GM18508 (cell line): ENCODE measurements at regions not wholly inside any gene's neighbourhood (a gene's known extent, or its start where the extent isn't known, plus 50 kb on each side); places are given as distances from the start of the nearest gene placed in this dataset.

Experiments
- ATAC-seq: cut with Tn5 transposase; IDR thresholded peaks from one replicate; pipeline ENCODE4 v1.9.1; 2021; ENCODE audit warnings: moderate number of reproducible peaks; ENCODE audit not compliant: insufficient read depth, unreplicated experiment

DNA sequence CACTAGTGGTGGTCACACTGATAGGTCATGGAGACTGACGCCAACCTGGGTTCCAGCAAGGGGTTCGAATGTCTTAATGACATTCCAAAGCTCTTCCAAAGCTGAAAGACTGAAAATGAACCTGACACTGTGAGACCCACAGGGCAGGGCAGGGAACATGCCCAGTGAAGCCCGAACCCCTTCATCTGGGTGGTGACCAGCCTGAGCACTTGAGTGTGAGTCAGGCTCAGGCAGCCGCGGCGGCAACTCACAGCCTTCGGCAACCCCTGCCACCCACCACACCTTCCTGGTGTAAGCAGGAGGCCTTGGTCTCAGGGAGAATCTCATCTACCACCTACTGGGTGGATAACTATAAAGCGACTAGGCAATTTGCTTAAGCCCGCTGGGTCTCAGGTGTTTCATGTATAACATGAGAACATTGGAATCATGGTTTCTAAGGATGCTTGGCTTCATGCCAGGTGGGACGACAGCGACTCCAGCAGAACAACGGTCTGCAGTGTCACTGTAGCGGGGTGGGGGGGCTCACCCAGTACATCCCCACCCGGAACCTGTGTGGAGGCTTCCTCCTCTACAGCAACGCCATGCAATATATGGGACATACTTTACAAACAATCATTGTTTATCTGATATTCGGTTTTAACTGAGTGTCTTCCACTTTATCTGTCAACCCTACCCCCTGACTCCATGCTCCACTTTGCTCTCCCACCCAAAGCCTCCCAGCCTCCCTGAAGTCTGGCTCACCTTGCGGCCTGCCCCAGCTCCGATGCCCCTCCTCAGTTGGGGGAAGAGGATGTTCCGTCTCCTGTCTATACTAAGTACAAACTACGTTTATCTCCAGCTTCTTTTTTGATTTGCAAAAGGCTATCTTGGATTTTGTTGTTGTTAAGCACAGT lies 125.0 kb upstream of the MEF2A start:
- ATAC-seq, result no peak

DNA sequence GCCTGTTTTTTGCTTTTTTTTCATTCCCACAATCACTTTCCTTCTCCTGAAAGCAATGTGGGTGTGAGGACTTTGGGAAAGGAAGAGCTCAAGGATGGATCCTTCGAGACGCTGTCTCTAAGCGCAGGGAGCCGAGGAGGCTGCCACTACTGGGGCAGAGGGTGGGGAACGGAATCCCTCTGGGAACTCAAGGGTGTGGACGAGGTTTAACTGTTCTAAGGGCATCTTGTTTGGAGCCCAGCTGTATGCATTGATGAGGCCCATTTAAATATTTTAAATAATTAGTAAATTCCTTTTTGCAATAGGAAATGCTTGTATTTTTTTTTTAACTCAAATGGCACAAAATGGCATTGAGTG lies 124.4 kb upstream of the MEF2A start:
- no peak for ATAC-seq

DNA sequence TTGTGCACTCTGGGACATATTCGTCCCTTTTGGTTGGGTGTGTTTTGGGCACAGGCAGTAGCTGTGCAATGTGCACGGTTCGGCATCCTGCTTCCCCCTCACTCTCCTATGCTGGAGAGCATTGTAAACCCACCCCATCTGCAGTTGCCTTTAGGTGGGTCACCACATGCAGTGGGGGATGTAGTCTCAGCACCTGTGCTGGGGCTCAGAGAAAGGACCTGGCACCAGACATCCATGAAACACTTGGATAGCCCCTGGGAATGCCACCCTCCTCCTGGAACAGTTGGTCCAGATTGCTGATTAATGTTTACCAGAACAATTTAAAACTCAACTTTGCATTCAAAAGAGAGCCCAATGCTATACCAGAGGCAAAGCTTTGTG lies 123.9 kb upstream of the MEF2A start:
- no peak for ATAC-seq

DNA sequence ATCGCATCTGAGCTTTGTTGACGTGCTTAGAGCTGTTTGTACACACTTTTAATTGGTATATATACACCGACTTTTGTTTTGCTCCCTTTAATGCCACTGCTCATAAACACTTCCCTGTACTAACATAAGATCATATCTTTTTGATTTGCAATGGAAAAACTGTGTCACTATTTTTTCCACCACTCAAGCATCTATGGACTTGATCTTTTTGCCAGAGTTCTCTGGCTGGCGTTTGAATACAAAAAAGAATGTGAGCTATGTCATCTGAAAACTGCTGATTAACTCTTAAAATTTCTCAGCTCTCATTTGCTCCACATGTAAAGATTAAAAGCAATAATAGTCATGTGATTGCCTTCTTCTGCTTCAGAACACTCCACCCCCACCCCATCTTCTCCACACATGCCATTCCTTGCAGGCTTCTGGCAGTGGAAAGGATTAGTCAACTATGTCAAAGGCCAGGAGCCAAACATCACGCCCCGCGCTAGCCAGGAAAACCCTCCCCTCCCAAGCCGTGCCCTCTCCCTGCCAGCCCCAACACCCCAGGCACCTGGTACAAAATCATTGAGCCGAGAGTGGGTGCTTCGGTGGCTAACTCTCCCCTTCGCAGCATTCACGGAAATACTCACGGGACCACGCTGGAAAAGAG lies 123.4 kb upstream of the MEF2A start:
- ATAC-seq, result no peak

DNA sequence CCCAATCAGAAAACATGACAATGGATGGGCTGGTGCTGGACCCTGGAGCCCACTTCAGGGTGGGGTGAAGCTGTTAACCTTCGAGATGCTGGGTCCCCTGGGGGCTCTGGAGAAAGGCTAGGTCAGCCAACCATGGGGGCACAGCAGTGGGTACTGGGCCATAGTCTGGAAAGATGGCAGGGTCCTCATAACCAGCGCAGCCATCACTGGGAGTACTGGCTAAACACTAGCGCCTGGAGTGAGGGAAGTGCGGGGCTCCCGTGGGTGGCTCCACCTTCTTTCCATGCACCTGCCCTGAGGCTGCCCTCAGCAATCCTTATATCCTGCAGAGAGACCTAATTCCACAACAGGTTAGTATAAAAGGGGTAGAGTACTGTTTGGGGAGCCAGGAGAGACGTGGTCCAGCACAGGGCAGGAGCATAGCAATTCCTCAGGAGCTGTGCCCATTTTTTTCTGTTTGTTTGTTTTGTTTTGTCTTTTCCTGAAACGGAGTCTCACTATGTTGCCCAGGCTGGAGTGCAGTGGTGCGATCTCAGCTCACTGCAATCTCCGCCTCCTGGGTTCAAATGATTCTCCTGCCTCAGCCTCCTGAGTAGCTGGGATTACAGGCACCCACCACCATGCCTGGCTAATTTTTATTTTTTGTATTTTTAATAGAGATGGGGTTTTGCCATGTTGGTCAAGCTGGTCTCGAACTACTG lies 122.6 kb upstream of the MEF2A start:
- no peak for ATAC-seq

DNA sequence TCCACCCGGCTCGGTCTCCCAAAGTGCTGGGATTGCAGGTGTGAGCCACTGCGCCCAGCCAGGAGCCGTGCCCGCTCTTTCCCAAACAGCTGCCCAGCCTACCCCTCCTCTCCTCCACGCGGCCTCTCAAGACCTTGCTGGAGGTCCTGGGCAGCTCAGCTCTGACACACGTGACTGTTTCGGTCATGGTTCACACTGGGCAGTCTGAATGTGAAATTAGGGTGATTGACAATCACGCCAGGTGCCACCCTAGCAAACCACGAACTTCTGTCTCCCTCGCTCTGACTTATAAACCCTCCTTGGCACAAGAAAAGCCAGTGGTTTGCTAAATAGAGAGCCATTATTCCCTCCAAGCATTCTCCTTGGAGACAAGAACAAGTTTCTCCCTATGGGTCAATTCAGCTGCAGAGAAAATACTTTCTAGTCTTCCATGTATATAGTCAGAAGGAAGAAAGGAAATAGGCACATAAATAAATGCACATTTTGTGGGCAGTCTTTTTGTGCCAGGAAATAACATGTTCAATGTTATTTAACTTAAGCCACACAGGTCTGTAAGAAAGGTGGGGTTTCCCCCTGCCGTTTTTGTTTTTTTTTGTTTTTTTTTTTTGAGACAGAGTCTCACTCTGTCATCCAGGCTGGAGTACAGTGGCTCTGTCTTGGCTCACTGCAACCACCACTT lies 121.9 kb upstream of the MEF2A start:
- no peak for ATAC-seq

DNA sequence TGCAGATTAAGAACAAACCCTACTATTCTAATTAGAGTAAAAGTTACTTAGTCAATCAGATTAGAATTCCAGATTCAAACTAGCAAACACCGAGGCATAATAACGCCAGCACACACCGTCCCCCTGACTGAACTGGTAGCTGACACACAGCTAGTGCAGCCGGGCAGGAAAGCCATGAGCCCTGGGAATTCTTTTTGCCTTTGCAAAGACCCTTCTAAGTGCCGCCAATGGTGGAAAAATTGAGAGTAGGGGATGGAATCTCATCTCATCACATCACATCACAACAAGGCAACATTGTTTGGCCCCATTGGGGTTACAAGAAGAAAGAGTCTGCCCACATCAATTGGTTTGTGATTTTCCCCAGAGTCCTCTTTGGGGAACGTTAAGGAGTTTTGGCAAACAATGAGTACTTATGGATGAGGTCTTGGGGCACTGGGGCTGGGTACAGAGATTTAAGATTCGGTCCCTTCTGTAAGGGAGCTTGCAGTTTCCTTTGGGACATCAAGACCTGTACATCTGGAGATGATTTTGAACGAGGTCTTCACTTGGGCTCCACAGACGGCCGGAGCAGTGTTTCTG lies 120.4 kb upstream of the MEF2A start:
- ATAC-seq, result no peak

DNA sequence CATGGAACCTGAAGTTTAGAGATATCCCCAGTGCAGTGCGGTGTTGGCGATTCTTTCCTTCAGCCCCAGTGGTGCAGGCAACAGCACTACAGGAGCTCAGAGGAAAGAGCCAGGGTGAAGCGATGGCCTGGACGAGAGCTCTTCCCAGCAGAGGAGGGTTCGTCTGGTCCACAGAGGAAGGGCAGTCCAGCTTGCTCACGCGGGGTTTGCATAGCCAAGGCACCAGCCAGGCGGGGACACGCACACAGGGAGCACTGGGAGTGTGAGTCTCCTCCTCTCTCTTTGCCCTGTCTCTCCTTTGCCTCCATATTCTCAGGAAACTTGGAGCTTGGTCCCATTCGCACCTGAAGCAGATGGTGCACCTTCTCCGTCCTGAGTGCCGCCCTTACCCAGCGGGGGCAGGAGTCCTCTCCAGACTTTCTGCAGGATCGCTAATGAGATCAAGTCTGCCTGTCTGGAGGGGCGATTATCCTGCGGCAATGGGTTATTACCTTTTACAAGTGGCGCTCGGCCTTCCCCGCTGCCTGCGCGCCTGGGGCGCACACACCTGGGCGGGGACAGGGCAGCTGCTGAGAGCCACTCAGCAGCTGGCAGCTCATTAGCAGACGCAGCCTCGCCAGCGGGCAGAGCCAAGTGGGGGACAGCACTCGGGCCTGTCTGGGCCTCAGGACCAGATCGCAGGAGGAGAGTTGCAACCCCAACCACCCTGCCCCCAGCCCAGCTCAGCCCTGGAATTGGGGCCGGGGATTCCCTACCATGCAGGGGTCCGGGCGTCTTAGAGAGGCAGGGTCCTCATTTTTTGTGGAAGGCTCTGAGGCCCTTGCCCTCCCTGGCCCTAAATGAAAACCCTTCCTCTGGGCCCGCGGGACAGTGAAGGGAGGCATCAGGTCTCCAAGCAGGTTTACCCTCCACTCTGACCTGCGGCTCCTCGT lies 119.0 kb upstream of the MEF2A start:
- ATAC-seq, result no peak

DNA sequence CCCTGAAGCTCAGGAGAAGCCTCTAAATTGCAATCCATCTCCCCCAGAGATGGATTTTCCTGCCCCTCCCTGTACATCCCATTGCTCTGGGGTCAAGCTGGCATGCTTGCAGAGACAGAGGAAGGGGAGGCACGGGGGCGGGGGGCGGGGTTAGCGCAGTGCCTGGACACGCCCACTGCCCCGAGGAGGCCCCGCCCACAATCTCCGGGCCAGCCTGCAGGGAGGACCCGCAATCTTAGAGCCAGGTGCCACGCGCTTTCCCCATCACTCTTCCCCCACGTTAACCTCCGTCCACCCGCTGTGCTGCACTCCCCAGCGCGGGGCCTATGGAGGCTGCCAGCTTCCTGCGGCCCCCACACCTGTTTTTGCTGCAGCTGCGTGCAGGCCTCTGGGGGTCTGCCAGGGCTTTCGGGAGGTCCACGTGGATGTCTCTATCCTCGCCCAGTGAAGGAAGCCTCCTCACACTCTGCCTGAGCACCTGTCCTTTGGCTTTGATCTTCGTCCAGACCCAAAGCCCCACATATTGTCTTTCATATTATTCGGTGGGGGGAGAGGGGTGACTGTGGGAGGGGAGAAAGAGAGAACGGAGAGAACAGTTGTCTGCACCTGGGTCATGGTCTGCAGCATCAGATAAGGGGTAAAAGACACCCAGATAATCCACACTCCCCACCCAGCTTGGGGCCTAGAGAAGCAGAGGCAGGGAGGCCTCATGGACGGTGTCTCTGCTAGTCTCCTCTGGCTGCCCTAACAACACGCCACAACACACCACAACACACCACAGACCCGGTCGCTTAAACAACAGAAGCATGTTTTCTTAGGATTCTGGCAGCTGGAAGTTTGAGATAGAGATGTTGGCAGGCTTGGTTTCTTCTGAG lies 118.0 kb upstream of the MEF2A start:
- ATAC-seq, result no peak

DNA sequence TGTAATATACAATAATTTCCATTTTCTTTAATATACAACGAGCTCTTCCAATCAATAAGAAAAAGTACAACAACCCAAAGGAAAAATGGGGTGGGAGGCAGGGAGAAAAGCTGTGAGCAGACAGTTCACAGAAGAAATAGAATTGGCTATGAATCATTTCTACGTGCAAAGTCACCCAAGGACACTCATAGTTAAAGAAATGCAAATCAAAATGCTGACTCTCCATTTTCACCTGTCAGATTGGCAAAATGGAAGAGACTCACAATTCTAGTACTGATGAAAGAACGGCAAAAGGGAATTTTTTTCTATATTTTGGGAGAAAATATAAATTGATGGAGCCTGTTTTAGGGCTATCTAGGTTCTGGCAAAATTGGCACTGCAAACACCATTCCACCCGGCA lies 116.3 kb upstream of the MEF2A start:
- ATAC-seq, result no peak

DNA sequence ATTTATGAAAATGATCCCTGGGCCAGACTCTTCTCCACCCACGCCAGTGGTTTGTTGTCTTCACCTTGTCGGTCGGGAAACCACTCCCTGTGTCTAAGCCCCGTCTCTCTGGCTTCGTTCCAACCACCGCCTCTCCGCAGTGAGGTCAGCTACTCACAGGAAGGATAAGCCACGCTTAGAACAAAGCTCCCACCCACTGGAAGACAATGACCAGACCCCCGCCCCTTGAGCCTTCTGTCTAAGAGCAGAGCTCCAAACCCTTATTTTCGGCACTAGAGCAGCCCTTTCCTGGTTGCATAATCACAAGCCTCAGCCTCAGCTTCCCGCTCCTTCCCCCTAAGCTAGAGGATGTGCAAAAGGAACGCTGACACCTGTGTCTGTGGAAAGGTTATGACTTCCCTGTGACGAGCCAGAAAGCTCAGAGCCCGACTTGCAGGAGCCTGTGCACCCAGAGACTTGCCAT lies 114.9 kb upstream of the MEF2A start:
- peak; percentile 42 for ATAC-seq

DNA sequence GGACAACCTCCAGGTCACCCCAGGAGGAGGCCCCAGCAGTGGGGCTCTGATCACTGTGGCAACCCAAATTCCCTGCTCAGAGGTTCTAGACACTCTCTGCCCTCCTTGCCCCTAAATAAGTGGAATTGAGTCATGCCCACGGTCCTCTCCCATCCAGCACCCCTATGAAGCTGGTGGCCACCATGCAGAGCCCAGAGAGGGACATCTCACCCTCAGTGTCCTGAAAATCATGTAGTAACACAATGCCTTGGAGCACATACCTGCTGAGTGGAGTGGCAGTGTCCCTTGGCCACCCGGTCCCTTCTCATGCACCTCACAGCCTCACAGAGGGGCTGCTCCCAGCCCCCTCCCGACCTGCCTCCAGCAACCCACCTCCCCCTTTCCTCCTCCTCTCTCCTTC lies 114.3 kb upstream of the MEF2A start:
- no peak for ATAC-seq

DNA sequence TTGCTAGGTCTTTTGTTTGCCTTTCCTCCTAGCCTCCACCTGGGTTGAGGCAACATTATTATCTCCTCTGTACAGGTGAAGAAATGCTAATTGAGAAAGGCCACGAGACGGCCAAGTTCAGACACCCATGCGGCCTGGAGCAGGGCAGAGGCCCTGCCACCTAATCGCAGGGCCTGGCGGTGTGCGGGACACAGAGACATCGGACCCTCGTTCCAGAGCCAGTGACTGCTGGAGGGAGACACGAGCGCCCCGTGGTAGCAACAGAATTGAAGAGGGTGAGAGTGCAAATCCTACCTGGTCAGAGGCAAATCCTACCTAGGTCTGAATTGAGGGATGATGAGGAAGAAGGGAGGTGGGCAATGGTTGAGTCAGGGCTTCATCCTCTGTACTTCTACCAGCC lies 113.8 kb upstream of the MEF2A start:
- ATAC-seq, result no peak

DNA sequence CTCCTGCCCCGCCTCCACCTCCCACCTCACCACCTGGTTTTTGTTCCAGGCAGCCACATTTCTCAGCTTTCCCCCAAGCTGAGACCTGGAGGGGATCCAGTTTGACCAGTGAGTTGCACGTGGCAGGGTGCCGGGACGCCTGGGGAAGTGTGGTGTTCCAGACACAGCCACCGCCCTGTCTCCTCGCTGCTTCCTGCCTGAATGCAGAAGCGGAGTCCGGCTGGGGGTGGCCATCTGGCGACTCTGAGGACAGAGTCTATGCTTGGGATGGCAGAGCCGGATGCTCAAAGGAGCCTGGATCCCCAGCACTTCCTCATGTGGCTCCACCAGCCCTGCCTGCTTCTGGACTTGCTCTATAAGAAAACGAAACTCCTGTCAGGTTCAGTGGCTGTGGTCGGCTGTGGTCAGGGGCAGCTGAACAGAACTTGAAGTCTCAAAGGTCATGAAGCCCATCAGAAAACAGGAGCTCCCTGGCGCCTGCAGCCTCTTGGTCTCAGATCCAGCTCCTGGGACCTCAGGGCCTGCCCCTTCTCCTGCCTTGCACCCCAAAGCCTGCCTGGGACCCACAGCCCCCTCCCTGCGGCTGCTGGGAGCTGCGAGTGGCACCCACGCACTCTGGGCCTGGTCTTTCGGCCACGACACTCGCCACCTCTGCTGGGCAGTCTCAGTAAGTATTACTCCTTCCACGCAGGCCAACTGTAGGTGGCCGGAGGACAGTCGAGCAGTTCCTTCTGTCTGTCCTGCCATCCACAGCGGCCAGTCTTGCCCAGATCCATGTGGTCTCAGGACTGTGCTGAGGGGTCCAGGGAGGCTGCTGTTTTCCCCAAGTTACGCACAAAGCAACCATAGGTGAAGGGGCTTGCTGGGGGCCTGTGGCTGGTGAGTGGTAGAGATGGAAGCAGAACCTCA lies 112.8 kb upstream of the MEF2A start:
- ATAC-seq, result peak; percentile 63

DNA sequence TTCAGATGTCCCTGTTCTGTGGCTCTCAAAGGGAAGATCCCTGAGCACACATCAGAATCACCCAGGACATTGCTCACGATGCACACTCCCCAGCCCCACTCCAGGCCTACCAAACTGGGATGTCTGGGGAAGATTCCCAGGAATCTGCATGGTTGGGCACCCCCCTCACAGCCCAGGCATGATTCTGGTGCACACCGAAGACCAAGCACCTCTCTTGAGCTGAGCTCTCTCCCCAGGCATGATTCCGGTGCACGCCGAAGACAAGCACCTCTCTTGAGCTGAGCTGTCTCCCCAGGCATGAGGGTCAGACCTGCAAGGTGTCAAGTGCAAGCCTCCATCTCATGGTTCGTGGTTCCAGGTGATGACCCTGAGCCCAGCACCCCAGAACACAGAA lies 112.2 kb upstream of the MEF2A start:
- ATAC-seq, result no peak

DNA sequence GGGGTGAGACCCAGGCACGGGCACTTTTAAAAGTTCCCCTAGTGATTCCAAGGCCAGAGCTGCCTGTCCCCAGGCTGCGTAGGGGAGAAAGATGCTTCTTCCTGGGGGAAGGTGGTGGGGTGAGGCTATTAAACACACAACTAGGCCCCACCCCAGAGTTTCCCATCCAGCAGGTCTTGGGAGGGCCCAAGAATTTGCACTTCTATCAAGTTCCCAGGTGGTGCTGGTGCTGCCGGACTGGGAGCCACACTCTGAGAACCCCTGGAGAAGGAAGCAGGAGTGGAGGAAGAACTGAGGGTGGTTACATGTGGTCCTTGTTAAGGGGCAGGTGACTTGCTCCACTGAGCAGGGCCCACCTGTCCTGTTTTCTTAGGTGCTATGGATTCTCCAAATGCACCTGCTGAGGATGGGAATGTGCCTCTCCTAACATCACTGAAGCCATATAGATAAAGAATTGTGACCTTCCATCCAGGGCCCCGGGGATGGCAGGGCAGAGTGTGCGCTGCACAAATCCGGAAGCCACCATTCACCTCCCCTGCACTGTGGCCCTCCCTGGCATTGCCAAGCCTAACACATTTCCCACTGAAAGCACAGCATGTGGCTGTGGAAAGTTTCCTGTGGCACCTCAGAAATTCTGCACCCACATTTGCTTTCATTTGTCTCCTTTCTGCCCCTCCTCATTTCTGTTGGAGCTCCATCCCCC lies 111.5 kb upstream of the MEF2A start:
- no peak for ATAC-seq
